ENCODE measurements at regions not wholly inside any gene's neighbourhood (a gene's known extent, or its start where the extent isn't known, plus 50 kb on each side); places are given as distances from the start of the nearest gene placed in this dataset.

GRCh38 chr1:5704561-5705514 lies 287.4 kb downstream of the NPHP4 start:
- Histone ChIP-seq H3K9me3 (ENCODE audit: control insufficient read depth, low read length) (no peaks in the 10 kb centered on the region), H3K27me3 (ENCODE audit: control insufficient read depth, insufficient read depth, low read length, poor library complexity, severe bottlenecking) (no peaks in the 10 kb centered on the region), H3K36me3 (ENCODE audit: control insufficient read depth, insufficient read depth, low read length) (no peaks in the 10 kb centered on the region), H3K4me3 (ENCODE audit: insufficient read depth, low read depth, low read length) (no peak overlapping the region), H3K4me1 (ENCODE audit: control insufficient read depth, insufficient read depth, low read length) (no peaks in the 10 kb centered on the region), H3K27ac (ENCODE audit: insufficient read depth, low read depth, low read length, poor library complexity, severe bottlenecking) (no peak overlapping the region)
- 77 to 83% methylated on average over 17 to 18 of the region's 18 CpGs for WGBS, 2 experiments

- H3K4me3 ChIP-seq (ENCODE audit: insufficient read depth, low read depth, low read length): no peak overlapping the region
- H3K27me3 ChIP-seq (ENCODE audit: control insufficient read depth, insufficient read depth, low read length, poor library complexity, severe bottlenecking): no peaks in the 10 kb centered on the region
- no peaks in the 10 kb centered on the region for H3K4me1 ChIP-seq (ENCODE audit: control insufficient read depth, insufficient read depth, low read length)
- H3K36me3 ChIP-seq (ENCODE audit: control insufficient read depth, insufficient read depth, low read length): no peaks in the 10 kb centered on the region
- no peaks in the 10 kb centered on the region for H3K9me3 ChIP-seq (ENCODE audit: control insufficient read depth, low read length)
- no peak overlapping the region for H3K27ac ChIP-seq (ENCODE audit: insufficient read depth, low read depth, low read length, poor library complexity, severe bottlenecking)
- 84 to 90% methylated on average over 4 of the region's 4 CpGs for WGBS, 2 experiments
These were observed 290.6 kb downstream of the NPHP4 start for GRCh38 chr1:5701642-5702041.

GRCh38 chr1:5693568-5693967 lies 298.7 kb downstream of the NPHP4 start:
- WGBS, 2 experiments: 91 to 95% methylated on average over 9 of the region's 9 CpGs
- Histone ChIP-seq H3K36me3 (ENCODE audit: control insufficient read depth, insufficient read depth, low read length) (no peaks in the 10 kb centered on the region), H3K4me3 (ENCODE audit: insufficient read depth, low read depth, low read length) (no peak overlapping the region), H3K27me3 (ENCODE audit: control insufficient read depth, insufficient read depth, low read length, poor library complexity, severe bottlenecking) (no peaks in the 10 kb centered on the region), H3K4me1 (ENCODE audit: control insufficient read depth, insufficient read depth, low read length) (peaks cover 11% of the 10 kb centered on the region), H3K27ac (ENCODE audit: insufficient read depth, low read depth, low read length, poor library complexity, severe bottlenecking) (no peak overlapping the region), H3K9me3 (ENCODE audit: control insufficient read depth, low read length) (no peaks in the 10 kb centered on the region)

- Histone ChIP-seq H3K9me3 (ENCODE audit: control insufficient read depth, low read length) (no peaks in the 10 kb centered on the region), H3K36me3 (ENCODE audit: control insufficient read depth, insufficient read depth, low read length) (no peaks in the 10 kb centered on the region), H3K4me1 (ENCODE audit: control insufficient read depth, insufficient read depth, low read length) (peaks cover 16% of the 10 kb centered on the region), H3K27ac (ENCODE audit: insufficient read depth, low read depth, low read length, poor library complexity, severe bottlenecking) (no peak overlapping the region), H3K4me3 (ENCODE audit: insufficient read depth, low read depth, low read length) (no peak overlapping the region), H3K27me3 (ENCODE audit: control insufficient read depth, insufficient read depth, low read length, poor library complexity, severe bottlenecking) (no peaks in the 10 kb centered on the region)
- 87 to 92% methylated on average over 6 of the region's 6 CpGs for WGBS, 2 experiments
These were observed 299.6 kb downstream of the NPHP4 start for GRCh38 chr1:5692664-5693063.

- H3K27ac ChIP-seq (ENCODE audit: insufficient read depth, low read depth, low read length, poor library complexity, severe bottlenecking): no peak overlapping the region
- H3K36me3 ChIP-seq (ENCODE audit: control insufficient read depth, insufficient read depth, low read length): no peaks in the 10 kb centered on the region
- no peak overlapping the region for H3K4me3 ChIP-seq (ENCODE audit: insufficient read depth, low read depth, low read length)
- peaks cover 16% of the 10 kb centered on the region for H3K4me1 ChIP-seq (ENCODE audit: control insufficient read depth, insufficient read depth, low read length)
- no peaks in the 10 kb centered on the region for H3K9me3 ChIP-seq (ENCODE audit: control insufficient read depth, low read length)
- H3K27me3 ChIP-seq (ENCODE audit: control insufficient read depth, insufficient read depth, low read length, poor library complexity, severe bottlenecking): no peaks in the 10 kb centered on the region
- WGBS, 2 experiments: 74 to 80% methylated on average over 18 to 20 of the region's 20 CpGs
These were observed 300.3 kb downstream of the NPHP4 start for GRCh38 chr1:5691795-5692509.

GRCh38 chr1:5690898-5691297 lies 301.3 kb downstream of the NPHP4 start:
- no peaks in the 10 kb centered on the region for H3K27me3 ChIP-seq (ENCODE audit: control insufficient read depth, insufficient read depth, low read length, poor library complexity, severe bottlenecking)
- no peak overlapping the region for H3K4me3 ChIP-seq (ENCODE audit: insufficient read depth, low read depth, low read length)
- H3K9me3 ChIP-seq (ENCODE audit: control insufficient read depth, low read length): no peaks in the 10 kb centered on the region
- 72 to 73% methylated on average over 13 of the region's 13 CpGs for WGBS, 2 experiments
- H3K27ac ChIP-seq (ENCODE audit: insufficient read depth, low read depth, low read length, poor library complexity, severe bottlenecking): no peak overlapping the region
- H3K36me3 ChIP-seq (ENCODE audit: control insufficient read depth, insufficient read depth, low read length): no peaks in the 10 kb centered on the region
- H3K4me1 ChIP-seq (ENCODE audit: control insufficient read depth, insufficient read depth, low read length): peaks cover 16% of the 10 kb centered on the region

- Histone ChIP-seq H3K9me3 (ENCODE audit: control insufficient read depth, low read length) (no peaks in the 10 kb centered on the region), H3K4me1 (ENCODE audit: control insufficient read depth, insufficient read depth, low read length) (peaks cover 16% of the 10 kb centered on the region), H3K27me3 (ENCODE audit: control insufficient read depth, insufficient read depth, low read length, poor library complexity, severe bottlenecking) (no peaks in the 10 kb centered on the region), H3K27ac (ENCODE audit: insufficient read depth, low read depth, low read length, poor library complexity, severe bottlenecking) (no peak overlapping the region), H3K4me3 (ENCODE audit: insufficient read depth, low read depth, low read length) (no peak overlapping the region), H3K36me3 (ENCODE audit: control insufficient read depth, insufficient read depth, low read length) (no peaks in the 10 kb centered on the region)
- WGBS, 2 experiments: 74 to 83% methylated on average over 3 of the region's 3 CpGs
These were observed 301.9 kb downstream of the NPHP4 start for GRCh38 chr1:5690291-5690690.

GRCh38 chr1:5688081-5689077 lies 303.8 kb downstream of the NPHP4 start:
- Histone ChIP-seq H3K9me3 (ENCODE audit: control insufficient read depth, low read length) (no peaks in the 10 kb centered on the region), H3K4me3 (ENCODE audit: insufficient read depth, low read depth, low read length) (no peak overlapping the region), H3K4me1 (ENCODE audit: control insufficient read depth, insufficient read depth, low read length) (peaks cover 16% of the 10 kb centered on the region), H3K27ac (ENCODE audit: insufficient read depth, low read depth, low read length, poor library complexity, severe bottlenecking) (no peak overlapping the region), H3K27me3 (ENCODE audit: control insufficient read depth, insufficient read depth, low read length, poor library complexity, severe bottlenecking) (no peaks in the 10 kb centered on the region), H3K36me3 (ENCODE audit: control insufficient read depth, insufficient read depth, low read length) (no peaks in the 10 kb centered on the region)
- 86 to 88% methylated on average over 28 of the region's 28 CpGs for WGBS, 2 experiments

- WGBS, 2 experiments: 84 to 85% methylated on average over 12 of the region's 12 CpGs
These were observed 305.1 kb downstream of the NPHP4 start for GRCh38 chr1:5686925-5687706.

More at GRCh38 chr1:5686925-5687706, 305.1 kb downstream of the NPHP4 start:
- Histone ChIP-seq H3K4me3 (ENCODE audit: insufficient read depth, low read depth, low read length) (no peak overlapping the region), H3K27me3 (ENCODE audit: control insufficient read depth, insufficient read depth, low read length, poor library complexity, severe bottlenecking) (no peaks in the 10 kb centered on the region), H3K9me3 (ENCODE audit: control insufficient read depth, low read length) (no peaks in the 10 kb centered on the region), H3K36me3 (ENCODE audit: control insufficient read depth, insufficient read depth, low read length) (no peaks in the 10 kb centered on the region), H3K27ac (ENCODE audit: insufficient read depth, low read depth, low read length, poor library complexity, severe bottlenecking) (no peak overlapping the region), H3K4me1 (ENCODE audit: control insufficient read depth, insufficient read depth, low read length) (peaks cover 16% of the 10 kb centered on the region)

Measured in ectodermal cell (in vitro differentiated cells).